GM19035 (cell line): ENCODE measurements at regions not wholly inside any gene's neighbourhood (a gene's known extent, or its start where the extent isn't known, plus 50 kb on each side); places are given as distances from the start of the nearest gene placed in this dataset.

Source experiments
- ATAC-seq: cut with Tn5 transposase; IDR thresholded peaks from one replicate; pipeline ENCODE4 v1.9.1; 2021; ENCODE audit not compliant: unreplicated experiment

- ATAC-seq: no peak
These were observed 537.9 kb upstream of the GJE1 start for GRCh38 chr6:141594874-141595273.

- no peak for ATAC-seq
These were observed 539.4 kb upstream of the GJE1 start for GRCh38 chr6:141593311-141593710.

GRCh38 chr6:141587482-141588266, 545.1 kb upstream of the GJE1 start:
- no peak for ATAC-seq

- no peak for ATAC-seq
These were observed 551.7 kb upstream of the GJE1 start for GRCh38 chr6:141580988-141581552.

GRCh38 chr6:141580131-141580530, 552.6 kb upstream of the GJE1 start:
- no peak for ATAC-seq

GRCh38 chr6:141576751-141577150, 556.0 kb upstream of the GJE1 start:
- no peak for ATAC-seq

GRCh38 chr6:141562851-141563763, 569.6 kb upstream of the GJE1 start:
- peak; percentile 94 for ATAC-seq

GRCh38 chr6:141562186-141562811, 570.4 kb upstream of the GJE1 start:
- ATAC-seq: peak; percentile 19

GRCh38 chr6:141561154-141561553, 571.6 kb upstream of the GJE1 start:
- ATAC-seq: no peak

- peak; percentile 73 for ATAC-seq
These were observed 580.3 kb upstream of the GJE1 start for GRCh38 chr6:141552463-141552862.

GRCh38 chr6:141552031-141552430, 580.7 kb upstream of the GJE1 start:
- ATAC-seq: no peak

GRCh38 chr6:141551318-141551717, 581.4 kb upstream of the GJE1 start:
- no peak for ATAC-seq

GRCh38 chr6:141550471-141550870, 582.3 kb upstream of the GJE1 start:
- no peak for ATAC-seq

- no peak for ATAC-seq
These were observed 583.8 kb upstream of the GJE1 start for GRCh38 chr6:141548966-141549365.

GRCh38 chr6:141541581-141542324, 591.0 kb upstream of the GJE1 start:
- no peak for ATAC-seq

- no peak for ATAC-seq
These were observed 592.5 kb upstream of the GJE1 start for GRCh38 chr6:141540207-141540606.

- no peak for ATAC-seq
These were observed 593.1 kb upstream of the GJE1 start for GRCh38 chr6:141539617-141540016.

- ATAC-seq: no peak
These were observed 600.5 kb upstream of the GJE1 start for GRCh38 chr6:141532211-141532610.

GRCh38 chr6:141531040-141531439, 601.7 kb upstream of the GJE1 start:
- no peak for ATAC-seq

GRCh38 chr6:141528596-141528995, 604.1 kb upstream of the GJE1 start:
- ATAC-seq: no peak

- no peak for ATAC-seq
These were observed 605.7 kb upstream of the GJE1 start for GRCh38 chr6:141526985-141527384.
